Spleen (tissue), 11 donors: ENCODE measurements at regions not wholly inside any gene's neighbourhood (a gene's known extent, or its start where the extent isn't known, plus 50 kb on each side); places are given as distances from the start of the nearest gene placed in this dataset.
"Not testable (repeated sequence)": the region's sequence is repeated elsewhere in the genome, so short reads cannot be mapped to it uniquely, and the experiment has no call there.

ENCODE experiments used
- DNase-seq: peaks from one replicate; pipeline ENCODE4 v3.0.0-alpha.2; 2020
- H3K27ac ChIP-seq, 8 donors: fragments of 200-600 bp; sonication (generic) in 7 of 8; 1 replicate in 4 of 8; 2 replicates in 4 of 8; pipeline versions ENCODE4 v1.5.0 to v1.8.0; 2016 to 2021; ENCODE audit warnings: inconsistent platforms in 4 of 8, mild to moderate bottlenecking in 4 of 8, moderate library complexity in 1 of 8
- H3K27me3 ChIP-seq, 7 donors: fragments of 200-600 bp; sonication (generic) in 6 of 7; replicated peaks in 1 of 7; 1 replicate in 4 of 7; 2 replicates in 3 of 7; pipeline versions ENCODE4 v1.5.0 to v1.8.0; 2016 to 2021; ENCODE audit warnings: inconsistent platforms in 3 of 7, mild to moderate bottlenecking in 1 of 7
- H3K36me3 ChIP-seq, 6 donors: fragments of 200-600 bp; sonication (generic) in 5 of 6; 1 replicate in 4 of 6; 2 replicates in 2 of 6; pipeline versions ENCODE4 v1.5.0 to v1.8.0; 2016 to 2021; ENCODE audit warnings: inconsistent platforms in 2 of 6
- H3K4me1 ChIP-seq, 6 donors: fragments of 200-600 bp; sonication (generic) in 5 of 6; 1 replicate in 3 of 6; 2 replicates in 3 of 6; pipeline versions ENCODE4 v1.5.0 to v1.8.0; 2016 to 2021; ENCODE audit warnings: inconsistent platforms in 3 of 6
- H3K4me3 ChIP-seq, 8 donors: fragments of 200-600 bp; sonication (generic) in 7 of 8; 1 replicate in 4 of 8; 2 replicates in 4 of 8; pipeline versions ENCODE4 v1.5.0 to v1.8.0; 2016 to 2021; ENCODE audit warnings: inconsistent platforms in 4 of 8, mild to moderate bottlenecking in 4 of 8, moderate library complexity in 2 of 8
- H3K9me3 ChIP-seq, 8 donors: fragments of 200-600 bp; sonication (generic) in 7 of 8; 1 replicate in 4 of 8; 2 replicates in 4 of 8; pipeline versions ENCODE4 v1.5.0 to v1.8.0; 2016 to 2021; ENCODE audit warnings: inconsistent platforms in 4 of 8
- WGBS, 5 donors: extraction: QIAGEN DNeasy Blood & Tissue Kit in 3 of 5; methylation state at CpG; one replicate each; pipeline versions ENCODE4 v1.1.5 to v1.1.7; 2013 to 2018; 5-methylcytosine and 5-hydroxymethylcytosine counted together
- intact Hi-C: fragments of 100-400 bp; cut with DNase I; formaldehyde crosslinking; loops from one replicate; pipeline ENCODE4 v1.15.0; 2023; ENCODE audit warnings: low total_unique reads
- donor health status: healthy with polysubstance abuse.
- donor health status: DM: no; HTN: no; CAD: no; lungs with moderate emphysema.
- donor health status: DM: no; HTN: no; CAD: no.
- donor health status: Bipolar disorder and iron deficiency.
- donor health status: healthy.
- donor health status: DM: no; HTN: no; CAD: no.
- donor health status: DM: yes; HTN: yes; CAD: no.

DNA sequence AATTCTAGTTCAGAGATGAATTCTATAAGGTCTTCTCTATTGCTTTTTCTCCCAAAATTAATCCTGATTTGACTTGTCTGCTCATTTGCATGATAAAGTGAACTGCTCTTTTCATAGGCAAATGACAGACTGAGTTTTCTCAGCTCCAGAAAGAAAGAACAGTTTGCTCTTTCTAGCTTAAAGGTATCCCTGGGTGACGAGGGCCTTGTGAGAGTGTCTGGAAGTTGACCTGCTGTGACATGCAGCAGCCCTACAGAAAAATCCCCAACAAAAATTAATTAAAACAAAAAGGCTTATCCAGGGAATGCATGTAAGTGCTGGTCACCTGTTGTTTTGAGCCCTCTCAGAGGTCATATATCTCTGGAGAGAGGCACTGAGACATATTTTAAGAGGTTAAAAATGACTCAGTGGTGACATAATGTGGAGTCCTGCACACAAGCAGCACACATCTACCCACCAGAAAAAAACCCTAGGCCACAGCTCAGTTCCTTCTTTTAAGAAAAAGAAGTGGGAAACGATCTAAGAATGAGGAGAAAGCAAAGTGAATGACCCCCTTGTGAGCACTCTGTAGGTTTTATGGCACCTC is 602.8 kb downstream of the TGIF2LX start:
- DNase-seq, H3K4me3 ChIP-seq, H3K27ac ChIP-seq, H3K27me3 ChIP-seq, H3K9me3 ChIP-seq, H3K36me3 ChIP-seq, intact Hi-C loops, H3K4me1 ChIP-seq: not testable (repeated sequence)
- WGBS, 5 donors = 9 to 29% (median 17%) methylated on average over 1 to 2 of the region's 2 CpGs
